ENCODE measurements at regions not wholly inside any gene's neighbourhood (a gene's known extent, or its start where the extent isn't known, plus 50 kb on each side); places are given as distances from the start of the nearest gene placed in this dataset.

GRCh38 chr6:92848459-92848858 is 570.9 kb downstream of the EPHA7 start:
- H3K9ac ChIP-seq (ENCODE audit: low read length), result no peak overlapping the region
- no peak overlapping the region for H2AFZ ChIP-seq (ENCODE audit: low read depth, low read length)
- no peaks in the 10 kb centered on the region for H4K20me1 ChIP-seq (ENCODE audit: insufficient read depth, low read length)
- no peaks in the 10 kb centered on the region for H3K27me3 ChIP-seq (ENCODE audit: low read depth, low read length)
- no peak overlapping the region for H3K4me3 ChIP-seq (ENCODE audit: low read length)
- H3K9me3 ChIP-seq (ENCODE audit: insufficient read depth, low read length), result no peaks in the 10 kb centered on the region
- TF ChIP-seq EZH2phosphoT487 (IDR thresholded peaks at IDR 0.05; ENCODE audit: low read depth) (no peak), CTCF (IDR thresholded peaks at IDR 0.05; ENCODE audit: low read depth, low read length) (no peak)
- H3K4me2 ChIP-seq (ENCODE audit: low read length), result no peak overlapping the region
- H3K27ac ChIP-seq (ENCODE audit: low read length), result no peak overlapping the region
- no peaks in the 10 kb centered on the region for H3K36me3 ChIP-seq (replicated peaks; ENCODE audit: low read depth, low read length)
- no peaks in the 10 kb centered on the region for H3K79me2 ChIP-seq (ENCODE audit: low read length)
- H3K4me1 ChIP-seq (ENCODE audit: low read length), result no peaks in the 10 kb centered on the region

- H3K4me3 ChIP-seq (ENCODE audit: low read length), result no peak overlapping the region
- no peaks in the 10 kb centered on the region for H3K27me3 ChIP-seq (ENCODE audit: low read depth, low read length)
- no peak overlapping the region for H3K27ac ChIP-seq (ENCODE audit: low read length)
- H3K79me2 ChIP-seq (ENCODE audit: low read length), result no peaks in the 10 kb centered on the region
- H3K4me2 ChIP-seq (ENCODE audit: low read length), result no peak overlapping the region
- no peaks in the 10 kb centered on the region for H4K20me1 ChIP-seq (ENCODE audit: insufficient read depth, low read length)
- no peaks in the 10 kb centered on the region for H3K36me3 ChIP-seq (replicated peaks; ENCODE audit: low read depth, low read length)
- H3K4me1 ChIP-seq (ENCODE audit: low read length), result no peaks in the 10 kb centered on the region
- H2AFZ ChIP-seq (ENCODE audit: low read depth, low read length), result no peak overlapping the region
- TF ChIP-seq CTCF (IDR thresholded peaks at IDR 0.05; ENCODE audit: low read depth, low read length), result no peak
- no peak for TF ChIP-seq EZH2phosphoT487 (IDR thresholded peaks at IDR 0.05; ENCODE audit: low read depth)
- H3K9ac ChIP-seq (ENCODE audit: low read length), result no peak overlapping the region
- H3K9me3 ChIP-seq (ENCODE audit: insufficient read depth, low read length), result no peaks in the 10 kb centered on the region
Measured at GRCh38 chr6:92847988-92848387, 571.4 kb downstream of the EPHA7 start.

- Histone ChIP-seq H3K27ac (ENCODE audit: low read length) (no peak overlapping the region), H3K4me1 (ENCODE audit: low read length) (no peaks in the 10 kb centered on the region), H2AFZ (ENCODE audit: low read depth, low read length) (no peak overlapping the region), H3K9ac (ENCODE audit: low read length) (no peak overlapping the region), H3K27me3 (ENCODE audit: low read depth, low read length) (no peaks in the 10 kb centered on the region), H4K20me1 (ENCODE audit: insufficient read depth, low read length) (no peaks in the 10 kb centered on the region), H3K79me2 (ENCODE audit: low read length) (no peaks in the 10 kb centered on the region), H3K4me2 (ENCODE audit: low read length) (no peak overlapping the region), H3K9me3 (ENCODE audit: insufficient read depth, low read length) (no peaks in the 10 kb centered on the region), H3K36me3 (replicated peaks; ENCODE audit: low read depth, low read length) (no peaks in the 10 kb centered on the region), H3K4me3 (ENCODE audit: low read length) (no peak overlapping the region)
- no peak for TF ChIP-seq EZH2phosphoT487 (IDR thresholded peaks at IDR 0.05; ENCODE audit: low read depth)
- TF ChIP-seq CTCF (IDR thresholded peaks at IDR 0.05; ENCODE audit: low read depth, low read length), result no peak
Measured at GRCh38 chr6:92840246-92840930, 579.0 kb downstream of the EPHA7 start.

- H3K9me3 ChIP-seq (ENCODE audit: insufficient read depth, low read length), result no peaks in the 10 kb centered on the region
- no peaks in the 10 kb centered on the region for H3K4me1 ChIP-seq (ENCODE audit: low read length)
- H3K4me3 ChIP-seq (ENCODE audit: low read length), result no peak overlapping the region
- H4K20me1 ChIP-seq (ENCODE audit: insufficient read depth, low read length), result no peaks in the 10 kb centered on the region
- TF ChIP-seq CTCF (IDR thresholded peaks at IDR 0.05; ENCODE audit: low read depth, low read length) (no peak), EZH2phosphoT487 (IDR thresholded peaks at IDR 0.05; ENCODE audit: low read depth) (no peak)
- H2AFZ ChIP-seq (ENCODE audit: low read depth, low read length), result no peak overlapping the region
- H3K79me2 ChIP-seq (ENCODE audit: low read length), result no peaks in the 10 kb centered on the region
- H3K36me3 ChIP-seq (replicated peaks; ENCODE audit: low read depth, low read length), result no peaks in the 10 kb centered on the region
- no peak overlapping the region for H3K4me2 ChIP-seq (ENCODE audit: low read length)
- no peaks in the 10 kb centered on the region for H3K27me3 ChIP-seq (ENCODE audit: low read depth, low read length)
- H3K27ac ChIP-seq (ENCODE audit: low read length), result no peak overlapping the region
- H3K9ac ChIP-seq (ENCODE audit: low read length), result no peak overlapping the region
Measured at GRCh38 chr6:92828788-92829187, 590.6 kb downstream of the EPHA7 start.

Measured in OCI-LY3 (cell line).